HEK293 (cell line): ENCODE measurements at regions not wholly inside any gene's neighbourhood (a gene's known extent, or its start where the extent isn't known, plus 50 kb on each side); places are given as distances from the start of the nearest gene placed in this dataset.

Experiments used
- CTCF ChIA-PET: fragments of 350-600 bp; formaldehyde crosslinking; extraction: SDS; loops from one replicate; lab custom pipeline; 2021; ENCODE audit warnings: antibody characterized with exemption; lab: Yijun Ruan, JAX
- POLR2A ChIA-PET: fragments of 300-600 bp; formaldehyde crosslinking; extraction: SDS; loops from one replicate; lab custom pipeline; 2020; ENCODE audit warnings: antibody characterized with exemption, inconsistent platforms; lab: Yijun Ruan, JAX
- H3K27ac ChIP-seq: fragments of 200-500 bp; sonication (Bioruptor generic); 2 replicates; pipeline ENCODE4 v1.5.1; 2014; ENCODE audit warnings: low read depth, low read length, control low read depth, inconsistent platforms; ENCODE audit errors: extremely low read depth
- H3K36me3 ChIP-seq, 2 experiments: fragments of 200-500 bp in 1 of 2; sonication (Bioruptor generic) in 1 of 2; 1 replicate in 1 of 2; 2 replicates in 1 of 2; pipeline ENCODE4 v1.5.1; 2014 to 2017; ENCODE audit warnings: inconsistent platforms in 2 of 2, low read length in 2 of 2; ENCODE audit not compliant: control insufficient read depth in 2 of 2, insufficient read depth in 1 of 2
- H3K4me1 ChIP-seq: fragments of 200-500 bp; sonication (Bioruptor generic); 2 replicates; pipeline ENCODE4 v1.5.1; 2014; ENCODE audit warnings: mild to moderate bottlenecking, low read length, inconsistent platforms; ENCODE audit not compliant: control insufficient read depth, insufficient read depth
- H3K4me3 ChIP-seq: 2 replicates; pipeline ENCODE4 v1.5.1; 2011; ENCODE audit warnings: low read depth, mild to moderate bottlenecking, control low read depth, low read length, moderate library complexity
- H3K9me3 ChIP-seq: fragments of 200-500 bp; sonication (Bioruptor generic); 2 replicates; pipeline ENCODE4 v1.5.1; 2014; ENCODE audit warnings: low read depth, low read length, inconsistent platforms; ENCODE audit not compliant: control insufficient read depth, insufficient read depth
- CTCF ChIP-seq: fragments of 450-650 bp; formaldehyde crosslinking; IDR thresholded peaks from 2 replicates; pipeline ENCODE4 v1.5.1; 2016; ENCODE audit warnings: missing biosample characterization, missing genetic modification characterization
- HOXD13 ChIP-seq: sonication (generic); formaldehyde crosslinking; IDR thresholded peaks from 2 replicates; pipeline ENCODE4 v1.8.0; 2022; ENCODE audit warnings: missing genetic modification reagents, borderline replicate concordance
- KLF1 ChIP-seq: fragments of 450-650 bp; formaldehyde crosslinking; IDR thresholded peaks from 2 replicates; pipeline ENCODE4 v1.5.1; 2016; ENCODE audit warnings: missing biosample characterization, missing genetic modification characterization
- KLF16 ChIP-seq: fragments of 450-650 bp; formaldehyde crosslinking; IDR thresholded peaks from 2 replicates; pipeline ENCODE4 v1.5.1; 2017; ENCODE audit warnings: missing biosample characterization, missing genetic modification characterization
- KLF8 ChIP-seq: fragments of 450-650 bp; formaldehyde crosslinking; IDR thresholded peaks from 2 replicates; pipeline ENCODE4 v1.5.1; 2016; ENCODE audit warnings: missing biosample characterization, missing genetic modification characterization
- PRDM4 ChIP-seq: fragments of 450-650 bp; formaldehyde crosslinking; IDR thresholded peaks from 2 replicates; pipeline ENCODE4 v1.5.1; 2017; ENCODE audit warnings: missing biosample characterization, missing genetic modification characterization
- SCRT1 ChIP-seq: fragments of 450-650 bp; formaldehyde crosslinking; IDR thresholded peaks from 2 replicates; pipeline ENCODE4 v1.5.1; 2016; ENCODE audit warnings: missing biosample characterization, missing genetic modification characterization, borderline replicate concordance
- SP2 ChIP-seq: fragments of 450-650 bp; formaldehyde crosslinking; IDR thresholded peaks from 2 replicates; pipeline ENCODE4 v1.5.1; 2016; ENCODE audit warnings: missing biosample characterization, missing genetic modification characterization
- SP7 ChIP-seq: fragments of 450-650 bp; formaldehyde crosslinking; IDR thresholded peaks from 2 replicates; pipeline ENCODE4 v1.5.1; 2016; ENCODE audit warnings: missing biosample characterization, missing genetic modification characterization
- TSHZ1 ChIP-seq: fragments of 450-650 bp; formaldehyde crosslinking; IDR thresholded peaks from 2 replicates; pipeline ENCODE4 v1.5.1; 2016; ENCODE audit warnings: missing biosample characterization, missing genetic modification characterization, borderline replicate concordance
- YY1 ChIP-seq: fragments of 450-650 bp; formaldehyde crosslinking; IDR thresholded peaks from 2 replicates; pipeline ENCODE4 v1.5.1; 2018; ENCODE audit warnings: missing biosample characterization, missing genetic modification characterization
- ZBTB17 ChIP-seq: fragments of 450-650 bp; formaldehyde crosslinking; IDR thresholded peaks from 2 replicates; pipeline ENCODE4 v1.5.1; 2016; ENCODE audit warnings: missing biosample characterization, missing genetic modification characterization
- ZFP3 ChIP-seq: fragments of 450-650 bp; formaldehyde crosslinking; IDR thresholded peaks from 2 replicates; pipeline ENCODE4 v1.5.1; 2016; ENCODE audit warnings: low read depth, missing biosample characterization, missing genetic modification characterization
- ZFP41 ChIP-seq: fragments of 450-650 bp; formaldehyde crosslinking; IDR thresholded peaks from 2 replicates; pipeline ENCODE4 v1.5.1; 2016; ENCODE audit warnings: missing biosample characterization, missing genetic modification characterization, borderline replicate concordance
- ZNF10 ChIP-seq: fragments of 450-650 bp; formaldehyde crosslinking; IDR thresholded peaks from 2 replicates; pipeline ENCODE4 v1.5.1; 2017; ENCODE audit warnings: missing biosample characterization, missing genetic modification characterization
- ZNF169 ChIP-seq: fragments of 450-650 bp; formaldehyde crosslinking; IDR thresholded peaks from 2 replicates; pipeline ENCODE4 v1.5.1; 2016; ENCODE audit warnings: missing biosample characterization, missing genetic modification characterization
- ZNF214 ChIP-seq: fragments of 450-650 bp; formaldehyde crosslinking; IDR thresholded peaks from 2 replicates; pipeline ENCODE4 v1.5.1; 2017; ENCODE audit warnings: missing biosample characterization, mild to moderate bottlenecking, missing genetic modification characterization, borderline replicate concordance
- ZNF23 ChIP-seq: fragments of 450-650 bp; formaldehyde crosslinking; IDR thresholded peaks from 2 replicates; pipeline ENCODE4 v1.5.1; 2016; ENCODE audit warnings: missing biosample characterization, missing genetic modification characterization, borderline replicate concordance
- ZNF26 ChIP-seq: fragments of 450-650 bp; formaldehyde crosslinking; IDR thresholded peaks from 2 replicates; pipeline ENCODE4 v1.5.1; 2016; ENCODE audit warnings: missing biosample characterization, missing genetic modification characterization
- ZNF274 ChIP-seq, 2 experiments: fragments of 200-500 bp in 1 of 2; fragments of 450-650 bp in 1 of 2; sonication (Bioruptor generic) in 1 of 2; formaldehyde crosslinking in 1 of 2; IDR thresholded peaks; 2 replicates each; pipeline versions ENCODE4 v1.5.1 to v1.6.1; 2014 to 2016; ENCODE audit warnings: borderline replicate concordance in 1 of 2, inconsistent platforms in 1 of 2, low read length in 1 of 2, missing biosample characterization in 1 of 2, missing genetic modification characterization in 1 of 2
- ZNF324 ChIP-seq: fragments of 450-650 bp; formaldehyde crosslinking; IDR thresholded peaks from 2 replicates; pipeline ENCODE4 v1.5.1; 2016; ENCODE audit warnings: missing biosample characterization, missing genetic modification characterization
- ZNF423 ChIP-seq: fragments of 450-650 bp; formaldehyde crosslinking; IDR thresholded peaks from 2 replicates; pipeline ENCODE4 v1.5.1; 2016; ENCODE audit warnings: missing biosample characterization, missing genetic modification characterization
- ZNF510 ChIP-seq: fragments of 450-650 bp; formaldehyde crosslinking; IDR thresholded peaks from 2 replicates; pipeline ENCODE4 v1.5.1; 2018; ENCODE audit warnings: mild to moderate bottlenecking, missing genetic modification characterization, missing biosample characterization; ENCODE audit not compliant: insufficient replicate concordance
- ZNF555 ChIP-seq: fragments of 450-650 bp; formaldehyde crosslinking; conservative IDR thresholded peaks from 2 replicates; pipeline ENCODE4 v1.5.1; 2017; ENCODE audit warnings: missing biosample characterization, mild to moderate bottlenecking, missing genetic modification characterization, inconsistent platforms
- ZNF596 ChIP-seq: fragments of 450-650 bp; IDR thresholded peaks from 2 replicates; pipeline ENCODE4 v1.5.0; 2018; ENCODE audit warnings: missing biosample characterization, mild to moderate bottlenecking, missing genetic modification characterization, moderate library complexity
- ZNF629 ChIP-seq: fragments of 450-650 bp; formaldehyde crosslinking; IDR thresholded peaks from 2 replicates; pipeline ENCODE4 v1.5.1; 2017; ENCODE audit warnings: missing biosample characterization, missing genetic modification characterization
- ZNF701 ChIP-seq: fragments of 450-650 bp; formaldehyde crosslinking; IDR thresholded peaks from 2 replicates; pipeline ENCODE4 v1.5.1; 2016; ENCODE audit warnings: missing biosample characterization, missing genetic modification characterization
- ZNF830 ChIP-seq: fragments of 450-650 bp; IDR thresholded peaks from 2 replicates; pipeline ENCODE4 v1.5.0; 2018; ENCODE audit warnings: missing biosample characterization, missing genetic modification characterization, low read depth, mild to moderate bottlenecking, moderate library complexity

- Histone ChIP-seq H3K36me3 (no peaks in the 10 kb centered on the region), H3K4me1 (no peaks in the 10 kb centered on the region), H3K27ac (no peak overlapping the region), H3K4me3 (no peak overlapping the region)
- CTCF ChIA-PET: interaction anchor here (1.0 to 1.6 kb wide), 3 partner anchors 62 to 220 kb away, joined by 3 to 4 read pairs (median 4); no protein-coding TSS in a partner anchor
- TF ChIP-seq ZFP41 (tag by site-specific recombination) (no peak), ZNF26 (no peak), ZNF214 (no peak), KLF8 (tag by site-specific recombination) (no peak), ZNF169 (no peak), ZNF510 (tag by site-specific recombination) (no peak), KLF1 (tag by site-specific recombination) (no peak), PRDM4 (tag by site-specific recombination) (no peak), ZNF701 (tag by site-specific recombination) (no peak), TSHZ1 (tag by site-specific recombination) (no peak), SP2 (tag by site-specific recombination) (no peak), ZNF629 (tag by site-specific recombination) (no peak), ZNF324 (tag by site-specific recombination) (no peak), HOXD13 (CRISPR knock-in tag) (no peak), ZNF10 (tag by site-specific recombination) (no peak)
- TF ChIP-seq, all 188 proteins: peak for 0
- H3K9me3 ChIP-seq: no peaks in the 10 kb centered on the region
- POLR2A ChIA-PET: no interaction called here
Measured at GRCh38 chr17:34141590-34141989, 113.5 kb upstream of the CCL2 start.

- H3K4me3 ChIP-seq: no peak overlapping the region
- TF ChIP-seq ZNF23 (tag by site-specific recombination) (no peak), ZNF830 (no peak), YY1 (tag by site-specific recombination) (no peak), SP7 (tag by site-specific recombination) (no peak), ZBTB17 (tag by site-specific recombination) (no peak), ZFP3 (tag by site-specific recombination) (no peak), ZNF423 (no peak), SCRT1 (no peak), ZNF274 (IDR thresholded peaks at IDR 0.05; ENCODE audit: low read length) (no peak), ZNF274 (tag by site-specific recombination; IDR thresholded peaks at IDR 0.05; ENCODE audit: borderline replicate concordance) (no peak), ZNF596 (tag by site-specific recombination) (no peak), ZNF555 (tag by site-specific recombination) (no peak), CTCF (tag by site-specific recombination) (no peak), KLF16 (no peak)
Measured at GRCh38 chr17:34143430-34143829, 111.7 kb upstream of the CCL2 start.

More at GRCh38 chr17:34143430-34143829, 111.7 kb upstream of the CCL2 start:
- Histone ChIP-seq H3K27ac (no peak overlapping the region), H3K9me3 (no peaks in the 10 kb centered on the region), H3K4me1 (no peaks in the 10 kb centered on the region), H3K36me3 (no peaks in the 10 kb centered on the region)
- POLR2A ChIA-PET: no interaction called here
- CTCF ChIA-PET: interaction anchor here (0.7 to 3.6 kb wide), 6 partner anchors 13 to 367 kb away, joined by 3 to 31 read pairs (median 4); no protein-coding TSS in a partner anchor
